Ovary (tissue), 7 donors: ENCODE measurements at regions not wholly inside any gene's neighbourhood (a gene's known extent, or its start where the extent isn't known, plus 50 kb on each side); places are given as distances from the start of the nearest gene placed in this dataset.

Source experiments
- DNase-seq, 5 donors: peaks; one replicate each; pipeline ENCODE4 v3.0.0-alpha.2; 2019 to 2020
- H3K27ac ChIP-seq, 2 donors: fragments of 200-600 bp; one replicate each; pipeline versions ENCODE4 v1.5.1 to v1.8.0; 2019 to 2022
- H3K27me3 ChIP-seq: fragments of 200-600 bp; one replicate; pipeline ENCODE4 v1.8.0; 2022
- H3K36me3 ChIP-seq: fragments of 200-600 bp; sonication (generic); one replicate; pipeline ENCODE4 v1.5.1; 2019
- H3K4me1 ChIP-seq: one replicate; pipeline ENCODE4 v1.8.1; 2013; ENCODE audit warnings: mild to moderate bottlenecking, moderate library complexity; ENCODE audit not compliant: insufficient read depth
- H3K4me3 ChIP-seq: fragments of 200-600 bp; sonication (generic); one replicate; pipeline ENCODE4 v1.5.1; 2017
- H3K9me3 ChIP-seq, 2 donors: fragments of 200-600 bp in 1 of 2; sonication (generic) in 1 of 2; one replicate each; pipeline versions ENCODE4 v1.5.1 to v1.8.1; 2013 to 2019; ENCODE audit warnings: mild to moderate bottlenecking in 1 of 2, moderate library complexity in 1 of 2
- CTCF ChIP-seq, 3 donors: fragments of 450-650 bp in 2 of 3; fragments of 200-600 bp in 1 of 3; IDR thresholded peaks; one replicate each; pipeline versions ENCODE4 v1.5.1 to v1.8.0; 2016 to 2022; ENCODE audit warnings: antibody characterized with exemption in 3 of 3, mild to moderate bottlenecking in 1 of 3
- EP300 ChIP-seq: sonication (generic); formaldehyde crosslinking; IDR thresholded peaks from one replicate; pipeline ENCODE4 v1.6.1; 2017; ENCODE audit warnings: antibody characterized with exemption
- POLR2A ChIP-seq: fragments of 450-650 bp; IDR thresholded peaks from one replicate; pipeline ENCODE4 v1.6.1; 2017; ENCODE audit warnings: antibody characterized with exemption, mild to moderate bottlenecking, moderate library complexity
- WGBS, 3 donors: extraction: QIAGEN DNeasy Blood & Tissue Kit in 1 of 3; methylation state at CpG; one replicate each; pipeline versions ENCODE4 v1.1.5 to v1.1.7; 2013 to 2017; 5-methylcytosine and 5-hydroxymethylcytosine counted together
- intact Hi-C, 4 donors: fragments of 100-400 bp; cut with DNase I; formaldehyde crosslinking; loops; one replicate each; pipeline versions ENCODE4 v1.11.0 to v1.15.1; 2022 to 2023
- donor health status: DM: no; HTN: no; CAD: no; lungs with moderate emphysema.
- donor health status: DM: no; HTN: no; CAD: no.
- donor health status: Bipolar disorder and iron deficiency.
- donor health status: DM: no; HTN: no; CAD: no.
- donor health status: DM: yes; HTN: yes; CAD: no.

DNA sequence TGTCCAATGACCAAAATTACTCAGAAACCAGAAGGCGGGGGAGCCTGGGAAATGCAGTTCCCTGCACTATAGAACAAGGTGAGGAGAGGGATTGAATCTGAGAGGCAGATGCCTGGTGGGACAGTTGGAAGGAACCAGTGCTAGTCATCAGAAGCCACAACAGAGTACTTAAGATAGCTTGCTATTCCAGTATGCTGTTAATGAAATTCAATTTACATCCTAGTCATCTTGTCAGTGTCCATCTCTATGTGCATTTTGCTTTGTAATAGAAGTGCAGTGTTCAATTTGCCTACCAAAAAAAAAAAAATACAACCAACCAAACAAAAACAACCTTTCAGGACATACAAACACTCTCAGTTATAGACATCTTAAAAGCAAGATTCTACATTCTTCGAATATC lies 679.1 kb upstream of the CPEB2 start:
- Histone ChIP-seq H3K36me3 (no peaks in the 10 kb centered on the region), H3K4me1 (no peaks in the 10 kb centered on the region), H3K27ac (no peak overlapping the region), H3K9me3 (no peaks in the 10 kb centered on the region), H3K27me3 (no peaks in the 10 kb centered on the region), H3K4me3 (no peak overlapping the region)
- TF ChIP-seq EP300, result no peak
- no peak for TF ChIP-seq POLR2A
- TF ChIP-seq CTCF (IDR thresholded peaks at IDR 0.05), result no peak
- intact Hi-C loops, result no loop called here
- WGBS, 3 donors, result 86 to 88% (median 87%) methylated on average over 2 of the region's 2 CpGs
- DNase-seq, result no peak

- Histone ChIP-seq H3K9me3 (no peaks in the 10 kb centered on the region), H3K27me3 (no peaks in the 10 kb centered on the region), H3K4me3 (no peak overlapping the region), H3K27ac (no peak overlapping the region), H3K4me1 (no peaks in the 10 kb centered on the region), H3K36me3 (no peaks in the 10 kb centered on the region)
- TF ChIP-seq EP300, result no peak
- no peak for TF ChIP-seq CTCF (IDR thresholded peaks at IDR 0.05)
- TF ChIP-seq POLR2A, result no peak
- 22 to 49% (median 32%) methylated on average over 1 of the region's 1 CpG for WGBS, 3 donors
- DNase-seq, result no peak
- intact Hi-C loops, result no loop called here
Measured at GRCh38 chr4:14329228-14329627, 673.1 kb upstream of the CPEB2 start.

- no peak for DNase-seq
- Histone ChIP-seq H3K36me3 (no peaks in the 10 kb centered on the region), H3K9me3 (no peaks in the 10 kb centered on the region), H3K4me3 (no peak overlapping the region), H3K27me3 (no peaks in the 10 kb centered on the region), H3K4me1 (no peaks in the 10 kb centered on the region), H3K27ac (no peak overlapping the region)
- 81 to 92% (median 88%) methylated on average over 2 of the region's 2 CpGs for WGBS, 3 donors
- intact Hi-C loops, result no loop called here
- TF ChIP-seq EP300, result no peak
- no peak for TF ChIP-seq CTCF (IDR thresholded peaks at IDR 0.05)
- no peak for TF ChIP-seq POLR2A
Measured at GRCh38 chr4:14333616-14334015, 668.7 kb upstream of the CPEB2 start.

DNA sequence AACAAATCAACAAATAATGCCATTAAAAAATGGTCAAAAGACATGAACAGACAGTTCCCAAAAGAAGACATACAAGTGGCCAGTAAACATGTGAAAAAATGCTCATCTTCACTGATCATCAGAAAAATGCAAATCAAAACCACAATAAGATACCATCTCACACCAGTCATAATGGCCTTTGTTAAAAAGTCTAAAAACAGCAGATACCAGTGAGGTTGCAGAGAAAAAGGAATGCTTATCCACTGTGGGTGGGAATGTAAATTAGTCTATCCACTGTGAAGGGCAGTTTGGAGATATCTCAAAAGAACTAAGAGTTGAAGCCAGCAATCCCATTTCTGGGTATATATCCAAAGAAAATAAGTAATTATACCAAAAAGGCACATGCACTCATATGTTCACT lies 668.1 kb upstream of the CPEB2 start:
- Histone ChIP-seq H3K4me3 (no peak overlapping the region), H3K27me3 (no peaks in the 10 kb centered on the region), H3K36me3 (no peaks in the 10 kb centered on the region), H3K4me1 (no peaks in the 10 kb centered on the region), H3K27ac (no peak overlapping the region), H3K9me3 (no peaks in the 10 kb centered on the region)
- TF ChIP-seq CTCF (IDR thresholded peaks at IDR 0.05) (no peak), EP300 (no peak), POLR2A (no peak)
- DNase-seq, result no peak
- intact Hi-C loops, result no loop called here

- no peaks in the 10 kb centered on the region for H3K27me3 ChIP-seq
- DNase-seq, result no peak
Measured at GRCh38 chr4:14335872-14336271, 666.4 kb upstream of the CPEB2 start.

More at GRCh38 chr4:14335872-14336271, 666.4 kb upstream of the CPEB2 start:
- Histone ChIP-seq H3K4me3 (no peak overlapping the region), H3K9me3 (no peaks in the 10 kb centered on the region), H3K36me3 (no peaks in the 10 kb centered on the region), H3K4me1 (no peaks in the 10 kb centered on the region), H3K27ac (no peak overlapping the region)
- intact Hi-C loops, result no loop called here
- 89 to 95% (median 92%) methylated on average over 3 of the region's 3 CpGs for WGBS, 3 donors
- TF ChIP-seq POLR2A (no peak), EP300 (no peak), CTCF (IDR thresholded peaks at IDR 0.05) (no peak)
